NCI-H2107 treated with DMSO at 0.1 percent for 48 hours (cell line): ENCODE measurements at regions not wholly inside any gene's neighbourhood (a gene's known extent, or its start where the extent isn't known, plus 50 kb on each side); places are given as distances from the start of the nearest gene placed in this dataset.

ENCODE experiments used
- DNase-seq: peaks from one replicate; lab custom pipeline; 2025; ENCODE audit not compliant: unreplicated experiment; lab: John Stamatoyannopoulos, UW

DNA sequence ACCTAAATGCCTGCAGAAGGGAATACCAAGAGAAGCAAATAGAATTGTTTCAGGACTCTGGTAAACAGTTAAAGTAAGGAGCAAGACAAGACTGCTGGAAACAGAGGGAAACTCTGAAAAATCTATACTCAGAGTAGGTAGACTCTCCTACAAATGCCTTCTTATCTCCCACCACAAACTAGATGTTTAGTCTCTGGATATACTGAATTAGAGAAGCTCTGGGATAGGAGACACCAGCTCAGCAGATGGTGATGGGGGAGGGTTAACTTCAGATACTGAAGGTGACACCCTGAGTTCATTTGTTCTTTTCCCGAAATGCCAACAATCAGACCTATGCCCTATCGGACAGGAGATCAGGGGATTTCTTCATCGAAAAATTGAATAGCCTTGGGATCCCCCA lies 54.1 kb upstream of the CHD1 start:
- no peak for DNase-seq
